Spinal cord (tissue), 9 donors: ENCODE measurements at regions not wholly inside any gene's neighbourhood (a gene's known extent, or its start where the extent isn't known, plus 50 kb on each side); places are given as distances from the start of the nearest gene placed in this dataset.

Experiments used
- DNase-seq, 6 donors: peaks; one replicate each; pipeline versions ENCODE4 v3.0.0 to v3.0.0-alpha.2; 2013 to 2015; ENCODE audit warnings: low spot score in 6 of 6, low read depth in 4 of 6
- H3K27ac ChIP-seq: one replicate; pipeline ENCODE4 v1.5.1; 2013; ENCODE audit warnings: low read depth, low read length, control low read depth
- H3K27me3 ChIP-seq: one replicate; pipeline ENCODE4 v1.6.1; 2013; ENCODE audit warnings: low read length; ENCODE audit not compliant: control insufficient read depth, insufficient read depth
- H3K36me3 ChIP-seq: one replicate; pipeline ENCODE4 v1.6.1; 2013; ENCODE audit warnings: low read length; ENCODE audit not compliant: control insufficient read depth, insufficient read depth
- H3K4me1 ChIP-seq: one replicate; pipeline ENCODE4 v1.6.1; 2013; ENCODE audit warnings: low read length; ENCODE audit not compliant: control insufficient read depth, insufficient read depth
- H3K4me3 ChIP-seq: one replicate; pipeline ENCODE4 v1.5.1; 2013; ENCODE audit warnings: low read depth, low read length, control low read depth
- H3K9me3 ChIP-seq: one replicate; pipeline ENCODE4 v1.6.1; 2013; ENCODE audit warnings: low read length; ENCODE audit not compliant: control insufficient read depth, insufficient read depth
- WGBS: methylation state at CpG from one replicate; pipeline ENCODE4 v1.1.5; 2013; ENCODE audit warnings: missing lambda C conversion rate; ENCODE audit not compliant: insufficient coverage; 5-methylcytosine and 5-hydroxymethylcytosine counted together
- donor health status: healthy.

DNA sequence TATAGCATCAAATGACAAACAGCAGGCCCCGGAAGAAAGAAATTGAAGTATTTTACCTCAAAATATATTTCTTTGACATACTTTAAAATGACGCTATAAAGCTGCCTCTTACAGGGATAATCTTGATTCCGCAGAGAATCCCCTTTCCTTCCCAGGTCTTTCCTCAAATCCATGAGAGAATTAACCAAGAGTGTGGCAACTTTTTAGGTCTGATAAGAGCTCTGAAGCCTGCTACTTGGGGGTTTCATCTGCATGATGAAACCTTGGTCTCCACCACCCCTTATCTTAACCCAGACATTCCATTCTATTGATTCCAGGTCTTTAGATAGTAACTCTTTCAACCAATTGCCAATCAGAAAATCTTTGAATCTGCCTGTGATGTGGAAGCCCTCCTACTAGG lies 173.8 kb downstream of the CEMIP2 start:
- H3K27ac ChIP-seq: no peak overlapping the region
- H3K27me3 ChIP-seq: no peaks in the 10 kb centered on the region
- no peak for DNase-seq

DNA sequence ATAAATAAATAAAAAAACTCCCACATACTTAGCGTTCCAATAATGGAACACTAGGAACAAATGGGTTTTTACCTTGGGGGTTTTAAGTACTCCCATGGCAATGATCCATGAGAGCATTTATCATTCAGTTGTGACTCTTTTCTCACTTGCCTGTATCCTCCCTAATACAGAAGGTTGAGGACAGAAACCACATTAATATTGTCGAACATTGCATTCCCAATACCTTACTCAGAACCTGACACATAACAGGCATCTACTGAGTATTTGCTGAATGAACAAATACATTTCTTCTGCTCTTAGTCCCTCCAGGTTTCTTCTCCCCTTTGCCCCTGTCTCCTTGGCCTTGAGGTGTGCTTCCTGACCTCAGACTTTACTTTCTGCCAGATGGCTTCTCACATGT lies 175.9 kb downstream of the CEMIP2 start:
- Histone ChIP-seq H3K4me1 (no peaks in the 10 kb centered on the region), H3K36me3 (no peaks in the 10 kb centered on the region), H3K9me3 (no peaks in the 10 kb centered on the region), H3K27ac (no peak overlapping the region), H3K27me3 (no peaks in the 10 kb centered on the region), H3K4me3 (no peak overlapping the region)
- WGBS: 91% methylated on average over 1 of the region's 2 CpGs
- DNase-seq: no peak

More for the DNA sequence above, 173.8 kb downstream of the CEMIP2 start:
- no peaks in the 10 kb centered on the region for H3K4me1 ChIP-seq
- no peaks in the 10 kb centered on the region for H3K9me3 ChIP-seq
- WGBS: no CpG with 5 or more reads among the region's 3 CpGs
- no peak overlapping the region for H3K4me3 ChIP-seq
- H3K36me3 ChIP-seq: no peaks in the 10 kb centered on the region

DNA sequence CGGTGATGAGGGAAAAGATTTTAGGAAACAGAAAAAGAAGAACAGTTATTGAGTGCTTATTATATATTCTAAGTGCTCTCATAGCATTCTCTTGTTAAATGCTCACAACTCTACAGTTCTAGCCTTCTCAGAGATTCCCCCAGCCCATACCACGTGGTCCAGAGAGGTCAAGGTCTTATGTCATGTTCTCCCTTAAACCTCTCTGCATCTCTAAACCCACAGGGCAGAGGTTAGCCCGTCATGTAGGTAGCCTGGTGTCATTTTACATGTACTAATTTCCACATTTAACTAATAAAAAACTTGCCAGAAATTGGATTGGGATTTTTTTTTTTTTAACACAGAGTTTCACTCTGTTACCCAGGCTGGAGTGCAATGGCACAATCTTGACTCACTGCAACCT lies 178.0 kb downstream of the CEMIP2 start:
- H3K27ac ChIP-seq: no peak overlapping the region
- no peaks in the 10 kb centered on the region for H3K4me1 ChIP-seq
- H3K36me3 ChIP-seq: no peaks in the 10 kb centered on the region
- no peak for DNase-seq
- no peaks in the 10 kb centered on the region for H3K9me3 ChIP-seq
- 60% methylated on average over 1 of the region's 3 CpGs for WGBS
- no peak overlapping the region for H3K4me3 ChIP-seq
- H3K27me3 ChIP-seq: no peaks in the 10 kb centered on the region

DNA sequence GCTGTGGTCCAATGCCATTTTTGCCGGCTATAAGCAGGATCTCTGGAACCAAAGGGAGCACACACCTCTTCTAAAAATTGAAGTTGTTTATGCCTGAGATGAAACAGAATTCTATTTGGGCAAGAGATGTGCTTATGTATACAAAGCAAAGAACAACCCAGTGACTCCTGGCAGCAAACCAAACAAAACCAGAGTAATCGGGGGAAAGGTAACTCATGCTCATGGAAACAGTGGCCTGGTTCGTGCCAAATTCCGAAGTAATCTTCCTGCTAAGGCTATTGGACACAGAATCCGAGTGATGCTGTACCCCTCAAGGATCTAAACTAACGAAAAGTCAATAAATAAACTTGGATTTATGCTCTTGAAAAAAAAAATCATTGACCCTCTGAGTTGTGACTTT lies 178.7 kb downstream of the CEMIP2 start:
- no peak overlapping the region for H3K4me3 ChIP-seq
- DNase-seq: no peak
- no peaks in the 10 kb centered on the region for H3K4me1 ChIP-seq
- no peak overlapping the region for H3K27ac ChIP-seq
- H3K27me3 ChIP-seq: no peaks in the 10 kb centered on the region
- WGBS: 88% methylated on average over 4 of the region's 6 CpGs
- H3K9me3 ChIP-seq: no peaks in the 10 kb centered on the region
- no peaks in the 10 kb centered on the region for H3K36me3 ChIP-seq

DNA sequence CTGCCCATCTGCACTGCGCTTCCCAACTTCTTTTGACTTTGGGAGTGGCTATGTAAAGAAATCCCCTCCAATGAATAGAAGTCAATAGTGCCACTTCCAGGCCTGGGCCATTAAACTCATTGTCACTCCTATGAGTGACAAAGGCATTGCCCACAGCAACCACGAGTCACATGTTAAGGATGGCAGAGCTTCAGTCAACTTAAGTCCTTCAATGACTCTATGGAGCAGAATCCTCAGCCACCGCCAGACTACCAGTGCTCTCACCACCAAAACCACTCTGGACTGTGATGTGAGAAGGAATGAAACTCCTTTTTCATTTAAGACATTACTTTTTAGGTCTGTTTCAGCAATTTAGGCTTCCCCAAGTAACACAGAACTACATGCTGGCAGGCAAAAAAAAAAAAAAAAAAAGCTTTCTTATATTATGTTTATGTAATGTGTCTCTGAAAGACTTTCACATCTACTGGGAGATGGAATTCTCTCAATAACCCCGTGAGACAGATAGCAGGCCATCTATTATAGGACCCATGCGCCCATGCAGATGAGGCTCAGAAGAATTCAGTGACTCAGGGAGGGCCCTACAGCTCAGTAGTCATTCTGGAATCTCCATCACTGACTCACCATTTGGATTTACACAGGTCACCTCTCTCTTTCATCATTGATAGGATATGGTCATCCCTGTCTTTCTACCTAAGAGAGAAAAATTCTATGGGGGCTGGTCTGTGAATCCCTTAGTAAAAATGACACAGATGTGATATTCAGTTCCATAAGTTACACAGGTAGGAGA lies 180.5 kb downstream of the CEMIP2 start:
- no peak for DNase-seq
- no peaks in the 10 kb centered on the region for H3K9me3 ChIP-seq
- H3K27me3 ChIP-seq: no peaks in the 10 kb centered on the region
- no peaks in the 10 kb centered on the region for H3K4me1 ChIP-seq
- no peak overlapping the region for H3K4me3 ChIP-seq
- H3K27ac ChIP-seq: no peak overlapping the region
- H3K36me3 ChIP-seq: no peaks in the 10 kb centered on the region
- WGBS: 81% methylated on average over 3 of the region's 5 CpGs

DNA sequence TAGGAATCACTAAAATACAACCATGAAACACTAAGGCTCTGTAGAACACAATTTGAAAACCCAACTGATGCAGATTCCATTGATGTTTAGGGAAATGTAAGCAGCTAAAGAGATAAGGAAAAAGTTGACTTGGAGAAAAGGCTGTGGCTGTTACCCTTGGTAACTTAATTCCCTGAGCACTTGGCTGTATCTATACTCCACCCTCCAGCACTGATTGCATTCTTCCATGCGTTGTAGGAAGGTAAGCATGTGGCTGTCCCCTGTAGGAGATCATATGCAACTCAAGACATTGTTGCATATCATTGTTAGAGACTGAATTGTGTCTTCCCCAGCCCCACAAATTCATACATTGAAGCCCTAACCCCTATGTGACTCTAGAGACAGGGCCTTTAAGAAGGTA lies 184.5 kb downstream of the CEMIP2 start:
- Histone ChIP-seq H3K36me3 (no peaks in the 10 kb centered on the region), H3K4me1 (no peaks in the 10 kb centered on the region), H3K9me3 (no peaks in the 10 kb centered on the region), H3K4me3 (no peak overlapping the region), H3K27ac (no peak overlapping the region), H3K27me3 (no peaks in the 10 kb centered on the region)
- WGBS: no CpG with 5 or more reads among the region's 1 CpG
- no peak for DNase-seq

DNA sequence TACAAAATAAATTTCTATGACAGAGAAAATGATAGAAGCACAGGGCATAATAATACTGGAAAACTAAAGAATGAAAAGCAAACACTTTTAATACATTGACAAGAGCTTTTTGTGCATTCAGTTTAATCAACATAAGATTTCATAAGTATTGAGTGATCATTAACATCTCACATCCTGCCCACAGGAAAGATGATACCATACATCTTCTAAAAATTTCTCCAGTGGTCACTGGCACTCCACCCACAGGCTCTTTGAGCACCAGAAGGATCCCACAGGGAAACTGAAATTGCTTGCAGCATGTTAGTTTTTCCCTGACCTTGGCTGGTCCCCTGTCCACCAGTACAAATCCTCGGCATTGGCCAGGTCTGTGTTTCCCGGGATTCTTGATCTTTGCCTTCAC lies 186.0 kb downstream of the CEMIP2 start:
- no peak for DNase-seq
- H3K4me1 ChIP-seq: no peaks in the 10 kb centered on the region
- H3K36me3 ChIP-seq: no peaks in the 10 kb centered on the region
- no peak overlapping the region for H3K27ac ChIP-seq
- no peaks in the 10 kb centered on the region for H3K27me3 ChIP-seq
- H3K4me3 ChIP-seq: no peak overlapping the region
- WGBS: 56% methylated on average over 2 of the region's 2 CpGs
- H3K9me3 ChIP-seq: no peaks in the 10 kb centered on the region

DNA sequence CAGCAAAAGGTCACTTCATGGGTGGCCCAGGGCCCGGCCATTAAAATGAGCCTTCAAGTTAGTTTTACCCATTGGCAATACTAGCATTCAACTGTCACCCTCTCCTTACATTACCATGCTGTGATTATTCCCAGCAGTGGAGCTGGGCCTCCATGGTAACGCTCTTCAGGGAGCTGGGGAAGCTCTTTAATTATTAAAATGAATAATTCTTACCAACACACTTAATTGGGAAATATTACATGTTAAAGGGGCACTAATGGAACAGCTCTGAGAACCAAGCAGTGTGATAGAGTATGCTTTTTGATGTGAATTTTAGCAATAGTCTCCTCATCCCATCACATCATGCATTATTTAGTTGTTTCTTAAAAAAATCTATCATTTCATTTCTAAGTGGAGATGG lies 187.2 kb downstream of the CEMIP2 start:
- no peak overlapping the region for H3K4me3 ChIP-seq
- 70% methylated on average over 1 of the region's 2 CpGs for WGBS
- H3K27me3 ChIP-seq: no peaks in the 10 kb centered on the region
- H3K9me3 ChIP-seq: no peaks in the 10 kb centered on the region
- no peaks in the 10 kb centered on the region for H3K36me3 ChIP-seq
- peak in 1 of 6 donors; percentile 27 for DNase-seq
- H3K4me1 ChIP-seq: no peaks in the 10 kb centered on the region
- H3K27ac ChIP-seq: no peak overlapping the region

DNA sequence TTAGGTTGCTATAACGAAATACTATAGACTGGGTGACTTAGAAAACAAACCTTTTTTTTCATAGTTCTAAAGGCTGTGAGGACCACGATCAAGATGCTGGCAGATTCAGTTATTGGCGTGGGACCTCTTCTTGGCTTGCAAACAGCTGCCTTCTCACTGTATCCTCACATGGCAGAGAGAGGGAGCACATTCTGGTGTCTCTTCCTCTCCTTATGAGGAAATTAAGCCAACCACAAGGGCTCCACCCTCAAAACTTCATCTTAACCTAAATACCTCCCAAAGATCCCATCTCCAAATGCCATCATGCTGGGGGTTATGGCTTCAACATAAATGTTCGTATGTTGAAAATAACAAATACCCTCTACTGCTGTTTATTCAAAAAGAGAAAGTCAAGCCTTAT lies 197.1 kb downstream of the CEMIP2 start:
- 84% methylated on average over 3 of the region's 4 CpGs for WGBS
- no peak for DNase-seq
- no peak overlapping the region for H3K27ac ChIP-seq
- H3K4me3 ChIP-seq: no peak overlapping the region
- no peaks in the 10 kb centered on the region for H3K36me3 ChIP-seq
- no peaks in the 10 kb centered on the region for H3K9me3 ChIP-seq
- H3K4me1 ChIP-seq: no peaks in the 10 kb centered on the region
- H3K27me3 ChIP-seq: no peaks in the 10 kb centered on the region

DNA sequence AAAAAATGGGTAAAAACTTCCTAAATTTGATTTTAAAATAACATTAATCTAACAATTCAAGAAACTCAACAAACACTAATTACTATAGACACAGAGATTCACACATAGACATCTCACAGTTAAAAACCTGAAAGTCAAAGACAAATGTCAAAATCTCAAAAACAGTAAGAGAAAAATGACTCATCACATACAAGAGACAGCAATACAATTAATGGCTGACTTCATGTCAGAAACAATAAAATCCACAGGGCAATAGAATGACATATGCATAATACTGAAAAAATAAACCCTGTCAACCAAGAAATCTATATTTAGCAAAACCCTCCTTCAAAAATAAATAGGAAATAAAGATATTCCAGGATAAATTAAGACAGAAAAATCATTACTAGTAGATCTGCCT lies 200.4 kb downstream of the CEMIP2 start:
- Histone ChIP-seq H3K27ac (no peak overlapping the region), H3K4me1 (no peaks in the 10 kb centered on the region), H3K9me3 (no peaks in the 10 kb centered on the region), H3K36me3 (no peaks in the 10 kb centered on the region), H3K27me3 (no peaks in the 10 kb centered on the region), H3K4me3 (no peak overlapping the region)
- no peak for DNase-seq
